ENCODE measurements at regions not wholly inside any gene's neighbourhood (a gene's known extent, or its start where the extent isn't known, plus 50 kb on each side); places are given as distances from the start of the nearest gene placed in this dataset.
A peak's percentile ranks its signal among the peaks of the same experiment; 100 is the strongest.

GRCh38 chr6:21811484-21811883 is 217.9 kb downstream of the SOX4 start:
- H3K9me3 ChIP-seq (ENCODE audit: control insufficient read depth, insufficient read depth, low read depth, low read length): no peaks in the 10 kb centered on the region
- in situ Hi-C loops (cut with HindIII; ENCODE audit: low pct_unique_long_range_greater_than_20kb, low sequenced_read_pairs) (no loop called here), intact Hi-C loops (cut with micrococcal nuclease; ENCODE audit: unreplicated experiment) (no loop called here)
- no peaks in the 10 kb centered on the region for H3K36me3 ChIP-seq (ENCODE audit: control insufficient read depth, insufficient read depth, low read length)
- peaks cover 30% of the 10 kb centered on the region for H3K4me1 ChIP-seq (ENCODE audit: control insufficient read depth, insufficient read depth, low read length)
- TF ChIP-seq REST (IDR thresholded peaks at IDR 0.05; ENCODE audit: insufficient read depth in 1 of 2, low read depth in 2 of 2, low read length in 1 of 2) (no peak), SIN3A (IDR thresholded peaks at IDR 0.05; ENCODE audit: borderline replicate concordance, insufficient read depth, low read depth, low read length) (no peak), POLR2AphosphoS5 (IDR thresholded peaks at IDR 0.05; ENCODE audit: low read depth, low read length) (no peak), TCF7L2 (IDR thresholded peaks at IDR 0.05; ENCODE audit: low read depth, low read length) (no peak), CTCF (IDR thresholded peaks at IDR 0.05) (no peak)
- no peak overlapping the region for H3K4me3 ChIP-seq (ENCODE audit: low read depth in 2 of 2, low read length in 2 of 2)
- ChIA-PET CTCF (no interaction called here), POLR2A (interaction anchor here (0.6 kb wide), 1 partner anchor 168 kb away, joined by 6 read pairs; no protein-coding TSS in a partner anchor)
- ATAC-seq: no peak
- DNase-seq (ENCODE audit: low read depth, low spot score): no peak
- no peaks in the 10 kb centered on the region for H3K27me3 ChIP-seq (ENCODE audit: control insufficient read depth, insufficient read depth, low read length)
- no TSS peak for BruUV-seq (replicated peaks)
- H3K27ac ChIP-seq (ENCODE audit: low read length): peak overlapping the region; percentile 81

GRCh38 chr6:21816231-21816630 is 222.7 kb downstream of the SOX4 start:
- no peaks in the 10 kb centered on the region for H3K36me3 ChIP-seq (ENCODE audit: control insufficient read depth, insufficient read depth, low read length)
- in situ Hi-C loops (cut with HindIII; ENCODE audit: low pct_unique_long_range_greater_than_20kb, low sequenced_read_pairs) (no loop called here), intact Hi-C loops (cut with micrococcal nuclease; ENCODE audit: unreplicated experiment) (no loop called here)
- H3K9me3 ChIP-seq (ENCODE audit: control insufficient read depth, insufficient read depth, low read depth, low read length): no peaks in the 10 kb centered on the region
- H3K27me3 ChIP-seq (ENCODE audit: control insufficient read depth, insufficient read depth, low read length): no peaks in the 10 kb centered on the region
- peak overlapping the region; percentile 65 for H3K27ac ChIP-seq (ENCODE audit: low read length)
- POLR2A ChIA-PET: interaction anchor here (0.7 kb wide), 1 partner anchor 8 kb away, joined by 6 read pairs; no protein-coding TSS in a partner anchor
- TF ChIP-seq POLR2AphosphoS5 (IDR thresholded peaks at IDR 0.05; ENCODE audit: low read depth, low read length): no peak
- TF ChIP-seq CTCF (IDR thresholded peaks at IDR 0.05): no peak
- TF ChIP-seq TCF7L2 (IDR thresholded peaks at IDR 0.05; ENCODE audit: low read depth, low read length): no peak
- no peak for TF ChIP-seq REST (IDR thresholded peaks at IDR 0.05; ENCODE audit: insufficient read depth in 1 of 2, low read depth in 2 of 2, low read length in 1 of 2)
- no peak for TF ChIP-seq SIN3A (IDR thresholded peaks at IDR 0.05; ENCODE audit: borderline replicate concordance, insufficient read depth, low read depth, low read length)
- CTCF ChIA-PET: no interaction called here
- ATAC-seq (no peak), DNase-seq (ENCODE audit: low read depth, low spot score) (no peak)
- no TSS peak for BruUV-seq (replicated peaks)
- no peak overlapping the region for H3K4me3 ChIP-seq (ENCODE audit: low read depth in 2 of 2, low read length in 2 of 2)
- no peaks in the 10 kb centered on the region; the same call in none of the 2 replicates for H3K4me1 ChIP-seq (ENCODE audit: control insufficient read depth, insufficient read depth, low read length)
